ENCODE measurements at regions not wholly inside any gene's neighbourhood (a gene's known extent, or its start where the extent isn't known, plus 50 kb on each side); places are given as distances from the start of the nearest gene placed in this dataset.

GRCh38 chr2:12856934-12857601 lies 140.3 kb downstream of the TRIB2 start:
- FAIRE-seq (no peak), DNase-seq (ENCODE audit: insufficient read length, low spot score) (no peak)
- TF ChIP-seq CTCF (IDR thresholded peaks at IDR 0.05; ENCODE audit: insufficient read depth, missing control alignments), result no peak

GRCh38 chr2:12857891-12858290 lies 141.2 kb downstream of the TRIB2 start:
- TF ChIP-seq CTCF (IDR thresholded peaks at IDR 0.05; ENCODE audit: insufficient read depth, missing control alignments), result no peak
- no peak for DNase-seq (ENCODE audit: insufficient read length, low spot score)
- FAIRE-seq, result no peak

- FAIRE-seq (no peak), DNase-seq (ENCODE audit: insufficient read length, low spot score) (no peak)
- no peak for TF ChIP-seq CTCF (IDR thresholded peaks at IDR 0.05; ENCODE audit: insufficient read depth, missing control alignments)
Observed at GRCh38 chr2:12858786-12859185, 142.1 kb downstream of the TRIB2 start.

- no peak for DNase-seq (ENCODE audit: insufficient read length, low spot score)
Observed at GRCh38 chr2:12861344-12861930, 144.7 kb downstream of the TRIB2 start.

GRCh38 chr2:12862541-12862940 lies 145.8 kb downstream of the TRIB2 start:
- DNase-seq (ENCODE audit: insufficient read length, low spot score) (no peak), FAIRE-seq (no peak)
- TF ChIP-seq CTCF (IDR thresholded peaks at IDR 0.05; ENCODE audit: insufficient read depth, missing control alignments), result no peak

More at GRCh38 chr2:12861344-12861930, 144.7 kb downstream of the TRIB2 start:
- FAIRE-seq, result no peak
- TF ChIP-seq CTCF (IDR thresholded peaks at IDR 0.05; ENCODE audit: insufficient read depth, missing control alignments), result no peak

- no peak for TF ChIP-seq CTCF (IDR thresholded peaks at IDR 0.05; ENCODE audit: insufficient read depth, missing control alignments)
- FAIRE-seq (no peak), DNase-seq (ENCODE audit: insufficient read length, low spot score) (no peak)
Observed at GRCh38 chr2:12863937-12864336, 147.2 kb downstream of the TRIB2 start.

GRCh38 chr2:12867631-12868287 lies 151.0 kb downstream of the TRIB2 start:
- FAIRE-seq (no peak), DNase-seq (ENCODE audit: insufficient read length, low spot score) (no peak)
- no peak for TF ChIP-seq CTCF (IDR thresholded peaks at IDR 0.05; ENCODE audit: insufficient read depth, missing control alignments)

Measured in D721Med (cell line).